ENCODE measurements at regions not wholly inside any gene's neighbourhood (a gene's known extent, or its start where the extent isn't known, plus 50 kb on each side); places are given as distances from the start of the nearest gene placed in this dataset.

DNA sequence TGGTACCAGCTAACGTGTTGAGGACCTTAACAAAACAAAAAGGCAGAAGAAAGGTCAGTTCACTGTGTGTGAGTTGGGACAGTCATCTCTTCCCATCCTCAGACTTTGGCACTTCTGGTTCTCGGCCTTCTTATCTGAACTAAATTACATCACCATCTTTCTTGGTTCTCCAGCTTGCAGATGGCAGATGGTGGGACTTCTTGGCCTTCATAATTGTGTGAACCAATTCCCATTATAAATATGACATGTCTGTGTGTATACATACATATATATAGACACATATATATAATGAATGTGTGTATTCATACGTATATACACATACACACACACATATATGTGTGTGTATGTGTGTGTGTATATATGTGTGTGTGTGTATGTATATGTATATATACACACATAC, 301.2 kb upstream of the TRIB2 start:
- H3K9me3 ChIP-seq (ENCODE audit: control insufficient read depth in 2 of 2, insufficient read depth in 1 of 2, low read depth in 1 of 2, low read length in 1 of 2), result peaks cover 0 to 2% of the 10 kb centered on the region in 2 donors
- no peak overlapping the region for H3K4me3 ChIP-seq (ENCODE audit: low read depth in 1 of 3, low read length in 3 of 3)
- FAIRE-seq (no peak), DNase-seq (no peak)
- WGBS, 3 donors, result 73 to 90% (median 77%) methylated on average over 3 of the region's 3 CpGs
- H3K4me1 ChIP-seq (ENCODE audit: control insufficient read depth in 3 of 3, insufficient read depth in 2 of 3, low read depth in 1 of 3, low read length in 2 of 3), result no peaks in the 10 kb centered on the region
- H3K27me3 ChIP-seq (ENCODE audit: control insufficient read depth in 3 of 3, insufficient read depth in 3 of 3, low read length in 3 of 3), result no peaks in the 10 kb centered on the region
- no peaks in the 10 kb centered on the region for H3K36me3 ChIP-seq (ENCODE audit: control insufficient read depth in 3 of 3, insufficient read depth in 2 of 3, low read depth in 1 of 3, low read length in 3 of 3)
- H3K27ac ChIP-seq (ENCODE audit: low read depth in 1 of 3, low read length in 2 of 3), result no peak overlapping the region

DNA sequence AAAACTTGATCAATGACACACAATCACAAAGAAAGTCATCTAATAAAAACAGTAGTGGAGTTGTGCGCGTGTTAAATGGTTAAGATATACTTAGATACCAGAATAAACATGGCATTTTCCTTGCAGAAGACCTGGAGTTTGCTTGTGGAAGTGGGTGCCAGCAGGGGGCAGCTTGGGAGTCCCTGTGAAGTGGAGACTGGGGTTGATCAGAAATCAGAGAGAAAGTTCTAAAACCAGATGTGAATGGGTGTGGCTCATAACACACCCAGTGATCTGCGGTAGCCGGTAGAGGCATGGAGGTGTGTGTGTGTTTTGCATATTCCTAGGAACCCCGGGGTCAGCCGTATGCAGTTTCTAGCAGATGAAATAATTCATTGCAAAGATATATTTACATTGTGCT, 300.1 kb upstream of the TRIB2 start:
- no peaks in the 10 kb centered on the region for H3K36me3 ChIP-seq (ENCODE audit: control insufficient read depth in 3 of 3, insufficient read depth in 2 of 3, low read depth in 1 of 3, low read length in 3 of 3)
- DNase-seq (peak in 1 of 2 donors; percentile 36), FAIRE-seq (no peak)
- peaks cover 0 to 2% of the 10 kb centered on the region in 2 donors for H3K9me3 ChIP-seq (ENCODE audit: control insufficient read depth in 2 of 2, insufficient read depth in 1 of 2, low read depth in 1 of 2, low read length in 1 of 2)
- H3K27me3 ChIP-seq (ENCODE audit: control insufficient read depth in 3 of 3, insufficient read depth in 3 of 3, low read length in 3 of 3), result no peaks in the 10 kb centered on the region
- 38 to 47% (median 39%) methylated on average over 6 of the region's 6 CpGs for WGBS, 3 donors
- H3K4me1 ChIP-seq (ENCODE audit: control insufficient read depth in 3 of 3, insufficient read depth in 2 of 3, low read depth in 1 of 3, low read length in 2 of 3), result no peaks in the 10 kb centered on the region
- no peak overlapping the region for H3K27ac ChIP-seq (ENCODE audit: low read depth in 1 of 3, low read length in 2 of 3)
- H3K4me3 ChIP-seq (ENCODE audit: low read depth in 1 of 3, low read length in 3 of 3), result no peak overlapping the region

DNA sequence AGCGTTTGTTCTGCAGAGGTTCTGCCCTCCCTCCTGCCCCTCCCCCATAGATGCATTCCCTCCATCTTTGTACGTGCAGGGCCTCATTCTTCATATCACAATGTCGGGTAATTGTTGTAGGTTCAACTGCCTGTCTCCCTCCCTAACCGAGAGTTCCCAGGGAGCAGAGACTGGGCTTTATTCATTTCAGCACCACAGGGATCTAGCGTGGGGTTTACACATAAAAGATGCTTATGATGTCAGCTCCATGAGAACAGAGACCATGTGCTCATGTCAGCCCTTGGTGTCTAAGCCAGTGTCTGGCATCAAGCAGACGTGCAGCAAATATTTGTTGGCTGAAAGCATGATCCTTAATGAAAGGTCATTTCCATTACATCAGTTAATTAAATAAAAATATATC, 298.9 kb upstream of the TRIB2 start:
- DNase-seq, result no peak
- peaks cover 0 to 2% of the 10 kb centered on the region in 2 donors for H3K9me3 ChIP-seq (ENCODE audit: control insufficient read depth in 2 of 2, insufficient read depth in 1 of 2, low read depth in 1 of 2, low read length in 1 of 2)
- H3K4me3 ChIP-seq (ENCODE audit: low read depth in 1 of 3, low read length in 3 of 3), result no peak overlapping the region
- no peak for FAIRE-seq
- H3K4me1 ChIP-seq (ENCODE audit: control insufficient read depth in 3 of 3, insufficient read depth in 2 of 3, low read depth in 1 of 3, low read length in 2 of 3), result no peaks in the 10 kb centered on the region
- H3K27me3 ChIP-seq (ENCODE audit: control insufficient read depth in 3 of 3, insufficient read depth in 3 of 3, low read length in 3 of 3), result no peaks in the 10 kb centered on the region
- H3K27ac ChIP-seq (ENCODE audit: low read depth in 1 of 3, low read length in 2 of 3), result no peak overlapping the region
- H3K36me3 ChIP-seq (ENCODE audit: control insufficient read depth in 3 of 3, insufficient read depth in 2 of 3, low read depth in 1 of 3, low read length in 3 of 3), result no peaks in the 10 kb centered on the region
- WGBS, 3 donors, result 74 to 88% (median 81%) methylated on average over 6 of the region's 6 CpGs

DNA sequence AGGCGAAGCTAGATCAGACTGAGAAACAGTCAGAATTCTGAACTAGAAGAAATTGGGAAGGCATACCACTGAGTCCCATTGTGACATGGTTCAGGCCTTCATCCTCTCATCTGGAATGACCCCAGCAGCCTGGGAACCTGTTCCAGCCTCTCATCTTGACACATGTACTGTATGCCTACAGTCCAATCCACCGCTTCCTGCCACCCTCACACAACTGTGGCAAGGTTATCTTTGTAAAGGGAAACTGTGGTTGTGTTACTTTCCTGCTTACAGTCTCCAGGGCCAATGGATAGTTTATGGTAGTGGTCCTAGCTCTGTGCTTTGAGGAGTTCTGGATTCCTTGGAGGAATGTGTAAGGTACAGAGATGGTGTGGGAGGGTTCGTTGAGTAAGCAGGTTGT, 296.9 kb upstream of the TRIB2 start:
- no peaks in the 10 kb centered on the region for H3K27me3 ChIP-seq (ENCODE audit: control insufficient read depth in 3 of 3, insufficient read depth in 3 of 3, low read length in 3 of 3)
- no peak overlapping the region for H3K27ac ChIP-seq (ENCODE audit: low read depth in 1 of 3, low read length in 2 of 3)
- H3K4me3 ChIP-seq (ENCODE audit: low read depth in 1 of 3, low read length in 3 of 3), result no peak overlapping the region
- FAIRE-seq (no peak), DNase-seq (no peak)
- H3K9me3 ChIP-seq (ENCODE audit: control insufficient read depth in 2 of 2, insufficient read depth in 1 of 2, low read depth in 1 of 2, low read length in 1 of 2), result peaks cover 0 to 1% of the 10 kb centered on the region in 2 donors
- no peaks in the 10 kb centered on the region for H3K36me3 ChIP-seq (ENCODE audit: control insufficient read depth in 3 of 3, insufficient read depth in 2 of 3, low read depth in 1 of 3, low read length in 3 of 3)
- 92 to 97% (median 96%) methylated on average over 3 of the region's 3 CpGs for WGBS, 3 donors
- H3K4me1 ChIP-seq (ENCODE audit: control insufficient read depth in 3 of 3, insufficient read depth in 2 of 3, low read depth in 1 of 3, low read length in 2 of 3), result no peaks in the 10 kb centered on the region

DNA sequence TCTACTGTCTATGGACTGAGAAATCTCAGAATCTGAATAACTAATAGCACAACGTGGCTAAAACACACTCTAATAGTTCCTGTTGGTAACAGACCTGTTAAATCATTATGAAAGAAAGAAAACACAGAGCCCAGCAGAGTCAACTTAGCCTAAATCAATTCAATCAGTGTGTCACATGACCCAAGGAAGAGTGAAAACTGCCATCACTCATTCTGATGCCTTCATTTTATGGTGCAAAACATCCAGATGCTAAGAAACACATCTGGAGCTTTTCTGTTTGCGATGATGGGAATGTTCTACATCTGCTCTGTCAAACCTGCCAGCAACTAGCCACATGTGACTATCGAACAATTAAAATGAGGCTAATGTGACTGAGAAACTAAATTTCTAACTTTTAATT, 295.7 kb upstream of the TRIB2 start:
- FAIRE-seq (no peak), DNase-seq (no peak)
- Histone ChIP-seq H3K36me3 (ENCODE audit: control insufficient read depth in 3 of 3, insufficient read depth in 2 of 3, low read depth in 1 of 3, low read length in 3 of 3) (no peaks in the 10 kb centered on the region), H3K27ac (ENCODE audit: low read depth in 1 of 3, low read length in 2 of 3) (no peak overlapping the region), H3K27me3 (ENCODE audit: control insufficient read depth in 3 of 3, insufficient read depth in 3 of 3, low read length in 3 of 3) (no peaks in the 10 kb centered on the region), H3K9me3 (ENCODE audit: control insufficient read depth in 2 of 2, insufficient read depth in 1 of 2, low read depth in 1 of 2, low read length in 1 of 2) (no peaks in the 10 kb centered on the region), H3K4me1 (ENCODE audit: control insufficient read depth in 3 of 3, insufficient read depth in 2 of 3, low read depth in 1 of 3, low read length in 2 of 3) (no peaks in the 10 kb centered on the region), H3K4me3 (ENCODE audit: low read depth in 1 of 3, low read length in 3 of 3) (no peak overlapping the region)
- 68 to 73% (median 72%) methylated on average over 3 of the region's 3 CpGs for WGBS, 3 donors

DNA sequence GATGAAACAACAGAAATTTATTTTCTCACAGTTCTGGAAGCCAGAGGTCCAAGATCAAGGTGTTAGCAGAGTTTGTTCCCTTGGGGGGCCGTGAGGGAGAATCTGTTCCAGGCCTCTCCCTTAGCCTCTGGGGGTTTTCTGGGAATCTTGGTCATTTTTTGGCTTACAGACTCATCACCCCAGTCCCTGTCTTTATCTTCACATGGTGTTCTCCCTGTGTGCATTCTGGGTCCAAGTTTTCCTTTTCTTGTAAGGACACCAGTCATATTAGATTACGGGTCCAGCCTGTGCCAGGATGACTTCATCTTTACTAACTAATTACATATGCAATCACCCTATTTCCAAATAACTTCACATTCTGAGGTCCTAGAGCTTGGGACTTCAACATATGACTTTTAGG, 292.5 kb upstream of the TRIB2 start:
- Histone ChIP-seq H3K27me3 (ENCODE audit: control insufficient read depth in 3 of 3, insufficient read depth in 3 of 3, low read length in 3 of 3) (no peaks in the 10 kb centered on the region), H3K4me1 (ENCODE audit: control insufficient read depth in 3 of 3, insufficient read depth in 2 of 3, low read depth in 1 of 3, low read length in 2 of 3) (no peaks in the 10 kb centered on the region), H3K36me3 (ENCODE audit: control insufficient read depth in 3 of 3, insufficient read depth in 2 of 3, low read depth in 1 of 3, low read length in 3 of 3) (no peaks in the 10 kb centered on the region), H3K4me3 (ENCODE audit: low read depth in 1 of 3, low read length in 3 of 3) (no peak overlapping the region), H3K27ac (ENCODE audit: low read depth in 1 of 3, low read length in 2 of 3) (no peak overlapping the region), H3K9me3 (ENCODE audit: control insufficient read depth in 2 of 2, insufficient read depth in 1 of 2, low read depth in 1 of 2, low read length in 1 of 2) (no peaks in the 10 kb centered on the region)
- DNase-seq (no peak), FAIRE-seq (no peak)
- WGBS, 3 donors, result 77 to 94% (median 90%) methylated on average over 2 of the region's 2 CpGs

DNA sequence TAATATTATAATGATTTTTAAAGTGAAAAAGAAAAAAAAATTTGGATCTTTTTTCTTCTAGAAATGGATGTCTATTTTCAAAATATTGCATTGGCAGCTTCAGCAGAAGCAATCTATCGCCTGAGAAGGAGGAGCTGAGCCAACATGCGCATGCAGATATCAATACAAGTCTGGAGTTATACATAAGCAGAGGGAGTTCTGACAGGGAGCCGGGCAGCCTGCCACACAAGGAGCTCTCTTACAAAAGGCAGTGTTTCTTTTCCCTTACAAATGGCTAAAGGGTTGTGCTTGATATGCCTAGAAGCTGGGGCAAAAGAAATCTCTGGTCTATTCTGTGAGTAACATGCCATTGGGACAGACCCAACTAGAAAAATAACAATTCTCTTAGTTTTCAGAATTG, 291.9 kb upstream of the TRIB2 start:
- Histone ChIP-seq H3K27me3 (ENCODE audit: control insufficient read depth in 3 of 3, insufficient read depth in 3 of 3, low read length in 3 of 3) (no peaks in the 10 kb centered on the region), H3K36me3 (ENCODE audit: control insufficient read depth in 3 of 3, insufficient read depth in 2 of 3, low read depth in 1 of 3, low read length in 3 of 3) (no peaks in the 10 kb centered on the region), H3K27ac (ENCODE audit: low read depth in 1 of 3, low read length in 2 of 3) (no peak overlapping the region), H3K4me3 (ENCODE audit: low read depth in 1 of 3, low read length in 3 of 3) (no peak overlapping the region), H3K4me1 (ENCODE audit: control insufficient read depth in 3 of 3, insufficient read depth in 2 of 3, low read depth in 1 of 3, low read length in 2 of 3) (no peaks in the 10 kb centered on the region), H3K9me3 (ENCODE audit: control insufficient read depth in 2 of 2, insufficient read depth in 1 of 2, low read depth in 1 of 2, low read length in 1 of 2) (no peaks in the 10 kb centered on the region)
- 72 to 87% (median 78%) methylated on average over 3 of the region's 3 CpGs for WGBS, 3 donors
- DNase-seq (no peak), FAIRE-seq (no peak)

DNA sequence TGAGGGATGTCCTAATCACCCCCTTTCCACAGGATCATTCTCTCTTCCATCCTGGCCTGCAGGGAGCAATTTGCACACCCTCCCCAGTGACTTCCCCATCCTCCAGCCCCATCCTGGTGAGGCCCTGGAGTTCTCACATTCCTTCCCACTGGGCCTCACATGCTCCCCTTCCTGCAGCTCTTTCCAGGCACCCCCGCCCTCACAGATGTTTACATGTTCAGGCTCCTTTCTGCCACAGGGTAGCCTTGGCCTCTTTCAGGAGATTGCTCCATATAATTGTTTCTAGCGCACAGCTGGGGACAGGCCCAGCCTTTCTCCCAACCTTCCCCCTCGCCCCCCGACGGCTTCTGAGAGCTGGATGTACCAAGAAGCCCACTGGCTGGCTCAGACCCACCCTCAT, 288.4 kb upstream of the TRIB2 start:
- Histone ChIP-seq H3K9me3 (ENCODE audit: control insufficient read depth in 2 of 2, insufficient read depth in 1 of 2, low read depth in 1 of 2, low read length in 1 of 2) (no peaks in the 10 kb centered on the region), H3K27me3 (ENCODE audit: control insufficient read depth in 3 of 3, insufficient read depth in 3 of 3, low read length in 3 of 3) (no peaks in the 10 kb centered on the region), H3K4me1 (ENCODE audit: control insufficient read depth in 3 of 3, insufficient read depth in 2 of 3, low read depth in 1 of 3, low read length in 2 of 3) (no peaks in the 10 kb centered on the region), H3K27ac (ENCODE audit: low read depth in 1 of 3, low read length in 2 of 3) (peak overlapping the region in 1 of 3 donors; percentile 9), H3K4me3 (ENCODE audit: low read depth in 1 of 3, low read length in 3 of 3) (no peak overlapping the region), H3K36me3 (ENCODE audit: control insufficient read depth in 3 of 3, insufficient read depth in 2 of 3, low read depth in 1 of 3, low read length in 3 of 3) (no peaks in the 10 kb centered on the region)
- DNase-seq, result no peak
- FAIRE-seq, result no peak
- 73 to 81% (median 79%) methylated on average over 5 of the region's 5 CpGs for WGBS, 3 donors

DNA sequence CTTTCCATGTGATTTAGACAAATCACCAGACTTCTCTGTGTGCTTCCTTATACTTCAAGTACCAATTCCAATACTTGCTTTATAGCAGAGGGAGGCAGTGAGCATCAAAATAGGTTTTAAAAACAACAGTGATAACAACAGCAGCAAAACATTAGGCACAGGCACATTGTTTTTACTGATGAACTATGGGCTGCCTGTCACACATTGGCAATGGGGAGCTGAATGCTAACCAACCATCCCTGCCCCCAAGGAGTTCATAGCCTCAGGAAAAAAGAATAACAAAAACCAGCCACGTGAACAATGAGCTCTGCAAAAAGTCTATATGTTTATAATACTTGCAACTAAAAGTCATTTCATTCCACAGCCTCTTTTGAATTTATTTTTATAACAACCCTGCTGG, 287.9 kb upstream of the TRIB2 start:
- Histone ChIP-seq H3K9me3 (ENCODE audit: control insufficient read depth in 2 of 2, insufficient read depth in 1 of 2, low read depth in 1 of 2, low read length in 1 of 2) (no peaks in the 10 kb centered on the region), H3K27ac (ENCODE audit: low read depth in 1 of 3, low read length in 2 of 3) (peak overlapping the region in 1 of 3 donors; percentile 9), H3K4me1 (ENCODE audit: control insufficient read depth in 3 of 3, insufficient read depth in 2 of 3, low read depth in 1 of 3, low read length in 2 of 3) (no peaks in the 10 kb centered on the region), H3K4me3 (ENCODE audit: low read depth in 1 of 3, low read length in 3 of 3) (no peak overlapping the region), H3K27me3 (ENCODE audit: control insufficient read depth in 3 of 3, insufficient read depth in 3 of 3, low read length in 3 of 3) (no peaks in the 10 kb centered on the region), H3K36me3 (ENCODE audit: control insufficient read depth in 3 of 3, insufficient read depth in 2 of 3, low read depth in 1 of 3, low read length in 3 of 3) (no peaks in the 10 kb centered on the region)
- DNase-seq (no peak), FAIRE-seq (no peak)
- WGBS, 3 donors, result 47 to 72% (median 50%) methylated on average over 1 of the region's 1 CpG
